SK-N-SH treated with all-trans-retinoic acid at 6 μM for 48 hours (cell line): ENCODE measurements at regions not wholly inside any gene's neighbourhood (a gene's known extent, or its start where the extent isn't known, plus 50 kb on each side); places are given as distances from the start of the nearest gene placed in this dataset.

Source experiments
- ATAC-seq: fragments of 200-7000 bp; cut with Tn5 transposase; 3 replicates; pipeline ENCODE4 v1.9.1; 2020; ENCODE audit warnings: mild to moderate bottlenecking, moderate library complexity
- ARNTL ChIP-seq: fragments of 450-650 bp; formaldehyde crosslinking; IDR thresholded peaks from 2 replicates; pipeline ENCODE4 v1.5.0; 2020; ENCODE audit warnings: low read depth, mild to moderate bottlenecking, moderate library complexity, borderline replicate concordance
- BACH2 ChIP-seq: fragments of 250-450 bp; sonication (Bioruptor Pico); IDR thresholded peaks from 2 replicates; pipeline ENCODE4 v1.9.0; 2021; ENCODE audit warnings: mild to moderate bottlenecking, borderline replicate concordance
- CREB5 ChIP-seq: fragments of 250-450 bp; sonication (Bioruptor Pico); IDR thresholded peaks from 2 replicates; pipeline ENCODE4 v1.5.1; 2020; ENCODE audit warnings: low read depth, mild to moderate bottlenecking, moderate library complexity
- CSRNP3 ChIP-seq: fragments of 250-450 bp; sonication (Bioruptor Pico); IDR thresholded peaks from 2 replicates; pipeline ENCODE4 v1.5.1; 2021; ENCODE audit warnings: mild to moderate bottlenecking, moderate library complexity
- GLIS3 ChIP-seq: fragments of 250-450 bp; sonication (Bioruptor Pico); IDR thresholded peaks from 2 replicates; pipeline ENCODE4 v1.5.0; 2020; ENCODE audit warnings: mild to moderate bottlenecking, moderate library complexity
- ISL1 ChIP-seq: fragments of 250-450 bp; sonication (Bioruptor Pico); IDR thresholded peaks from 2 replicates; pipeline ENCODE4 v2.1.2; 2022; ENCODE audit warnings: mild to moderate bottlenecking, moderate library complexity
- OSR1 ChIP-seq: fragments of 250-450 bp; sonication (Bioruptor Pico); IDR thresholded peaks from 2 replicates; pipeline ENCODE4 v1.8.0; 2022; ENCODE audit warnings: moderate library complexity, mild to moderate bottlenecking, inconsistent platforms
- PATZ1 ChIP-seq: fragments of 250-450 bp; sonication (Bioruptor Pico); IDR thresholded peaks from 2 replicates; pipeline ENCODE4 v1.8.0; 2020; ENCODE audit warnings: mild to moderate bottlenecking, moderate library complexity, borderline replicate concordance
- POU6F1 ChIP-seq: fragments of 250-450 bp; sonication (Bioruptor Pico); IDR thresholded peaks from 2 replicates; pipeline ENCODE4 v1.8.0; 2021; ENCODE audit warnings: low read depth, mild to moderate bottlenecking, moderate library complexity, borderline replicate concordance
- RARB ChIP-seq: fragments of 250-450 bp; sonication (Bioruptor Pico); IDR thresholded peaks from 2 replicates; pipeline ENCODE4 v1.8.0; 2021; ENCODE audit warnings: mild to moderate bottlenecking, moderate library complexity
- SNAI2 ChIP-seq: fragments of 250-450 bp; sonication (Bioruptor Pico); IDR thresholded peaks from 2 replicates; pipeline ENCODE4 v1.5.0; 2020; ENCODE audit warnings: mild to moderate bottlenecking, moderate library complexity
- TCF4 ChIP-seq: fragments of 250-450 bp; sonication (Bioruptor Pico); IDR thresholded peaks from 2 replicates; pipeline ENCODE4 v1.8.0; 2021; ENCODE audit warnings: mild to moderate bottlenecking, moderate library complexity, borderline replicate concordance
- TOX ChIP-seq: fragments of 250-450 bp; sonication (Bioruptor Pico); IDR thresholded peaks from 2 replicates; pipeline ENCODE4 v1.8.0; 2021; ENCODE audit warnings: mild to moderate bottlenecking, moderate library complexity, borderline replicate concordance
- TSHZ2 ChIP-seq: fragments of 250-450 bp; sonication (Bioruptor Pico); IDR thresholded peaks from 2 replicates; pipeline ENCODE4 v1.5.0; 2020; ENCODE audit warnings: mild to moderate bottlenecking, moderate library complexity
- ZC3H10 ChIP-seq: fragments of 250-450 bp; sonication (Bioruptor Pico); IDR thresholded peaks from 2 replicates; pipeline ENCODE4 v1.5.1; 2021; ENCODE audit warnings: mild to moderate bottlenecking, moderate library complexity
- ZFP3 ChIP-seq: fragments of 250-450 bp; sonication (Bioruptor Pico); IDR thresholded peaks from 2 replicates; pipeline ENCODE4 v1.5.0; 2020; ENCODE audit warnings: mild to moderate bottlenecking, moderate library complexity
- ZFP30 ChIP-seq: fragments of 450-650 bp; formaldehyde crosslinking; IDR thresholded peaks from 2 replicates; pipeline ENCODE4 v1.5.0; 2022; ENCODE audit warnings: mild to moderate bottlenecking, moderate library complexity
- ZNF565 ChIP-seq: fragments of 450-650 bp; formaldehyde crosslinking; conservative IDR thresholded peaks from 2 replicates; pipeline ENCODE4 v1.5.0; 2020; ENCODE audit warnings: low read depth, mild to moderate bottlenecking, moderate library complexity
- ZNF70 ChIP-seq: fragments of 450-650 bp; formaldehyde crosslinking; IDR thresholded peaks from 2 replicates; pipeline ENCODE4 v1.5.0; 2020; ENCODE audit warnings: mild to moderate bottlenecking, moderate library complexity

- TF ChIP-seq ARNTL (CRISPR knock-in tag), result no peak
- TF ChIP-seq OSR1 (CRISPR knock-in tag), result no peak
- TF ChIP-seq ZC3H10 (CRISPR knock-in tag), result no peak
- TF ChIP-seq TSHZ2 (CRISPR knock-in tag), result no peak
- no peak for TF ChIP-seq PATZ1
- TF ChIP-seq ZNF70 (CRISPR knock-in tag), result no peak
- TF ChIP-seq RARB (CRISPR knock-in tag), result no peak
- TF ChIP-seq TCF4, result no peak
- TF ChIP-seq SNAI2 (CRISPR knock-in tag), result no peak
- TF ChIP-seq TOX (CRISPR knock-in tag), result no peak
- no peak for ATAC-seq
Measured at GRCh38 chrX:39827951-39828350, 269.8 kb downstream of the BCOR start.

GRCh38 chrX:39828971-39829370 lies 268.8 kb downstream of the BCOR start:
- ATAC-seq, result no peak
- TF ChIP-seq SNAI2 (CRISPR knock-in tag), result no peak
- TF ChIP-seq ZNF565, result no peak

- TF ChIP-seq CREB5 (CRISPR knock-in tag) (no peak), RARB (CRISPR knock-in tag) (no peak), ARNTL (CRISPR knock-in tag) (no peak), BACH2 (CRISPR knock-in tag) (no peak), POU6F1 (no peak), ZC3H10 (CRISPR knock-in tag) (no peak), ZFP30 (CRISPR knock-in tag) (no peak), CSRNP3 (CRISPR knock-in tag) (no peak)
- TF ChIP-seq, all 23 proteins: peak for 0
- no peak for ATAC-seq
Measured at GRCh38 chrX:39829965-39830364, 267.8 kb downstream of the BCOR start.

GRCh38 chrX:39830414-39830813 lies 267.3 kb downstream of the BCOR start:
- no peak for ATAC-seq
- no peak for TF ChIP-seq ZFP3 (CRISPR knock-in tag)
- TF ChIP-seq ZC3H10 (CRISPR knock-in tag), result no peak
- no peak for TF ChIP-seq SNAI2 (CRISPR knock-in tag)
- TF ChIP-seq ZFP30 (CRISPR knock-in tag), result no peak
- TF ChIP-seq ISL1 (CRISPR knock-in tag), result no peak
- no peak for TF ChIP-seq PATZ1
- no peak for TF ChIP-seq TSHZ2 (CRISPR knock-in tag)
- no peak for TF ChIP-seq GLIS3 (CRISPR knock-in tag)
- no peak for TF ChIP-seq OSR1 (CRISPR knock-in tag)
- TF ChIP-seq, all 23 proteins: peak for 0
